GM19351 (cell line): ENCODE measurements at regions not wholly inside any gene's neighbourhood (a gene's known extent, or its start where the extent isn't known, plus 50 kb on each side); places are given as distances from the start of the nearest gene placed in this dataset.
"Not testable (repeated sequence)": the region's sequence is repeated elsewhere in the genome, so short reads cannot be mapped to it uniquely, and the experiment has no call there.

Source experiments
- ATAC-seq: cut with Tn5 transposase; IDR thresholded peaks from one replicate; pipeline ENCODE4 v1.9.1; 2021; ENCODE audit warnings: mild to moderate bottlenecking, moderate library complexity; ENCODE audit not compliant: unreplicated experiment

DNA sequence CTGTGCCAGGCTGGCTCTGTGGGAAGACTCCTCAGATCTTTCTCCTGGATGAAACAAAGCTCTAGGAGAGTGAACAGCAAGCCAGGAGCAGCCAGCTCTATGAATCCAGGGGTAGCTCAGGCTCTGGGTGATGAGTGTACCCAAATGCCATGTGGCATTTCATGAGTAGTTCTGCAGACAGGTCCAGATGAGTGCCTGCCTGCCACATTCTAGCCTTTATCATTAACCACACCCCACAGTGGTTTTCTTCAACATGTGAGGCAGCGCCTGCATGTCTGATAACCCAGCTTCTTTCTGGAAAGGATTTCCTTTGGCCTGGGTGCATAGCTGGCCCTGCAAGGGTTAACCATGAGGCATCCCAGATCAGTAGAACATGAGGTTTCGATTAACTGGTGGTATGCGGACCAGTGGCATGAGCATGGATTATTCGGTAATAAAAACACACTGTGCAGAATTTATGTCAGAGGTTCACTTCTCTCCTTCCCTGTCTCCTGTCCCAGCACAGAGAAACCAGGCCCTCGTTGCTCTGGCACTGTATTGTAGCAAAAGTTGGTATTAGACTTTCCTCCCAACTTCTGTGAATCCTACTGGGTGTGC lies 381.9 kb upstream of the ZNF462 start:
- no peak for ATAC-seq

DNA sequence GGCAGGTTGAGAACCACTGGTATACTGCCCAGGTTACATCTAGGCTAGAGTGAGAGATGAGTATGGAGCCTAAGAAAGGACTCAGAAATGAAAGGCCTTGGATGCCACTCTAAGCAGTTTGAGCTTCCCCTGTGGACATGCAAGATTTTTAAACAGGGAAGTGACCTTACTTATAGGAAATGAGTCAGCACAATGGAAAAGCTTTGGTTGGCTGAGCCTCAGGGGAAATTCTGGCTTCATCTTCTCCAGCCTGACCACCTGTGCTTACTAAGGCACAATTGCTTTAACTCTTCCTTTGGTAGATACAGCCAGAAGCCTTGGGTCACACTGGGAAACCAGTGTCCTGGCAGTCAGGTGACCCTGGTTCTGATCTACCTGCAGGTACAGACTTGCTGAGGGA lies 380.2 kb upstream of the ZNF462 start:
- no peak for ATAC-seq

DNA sequence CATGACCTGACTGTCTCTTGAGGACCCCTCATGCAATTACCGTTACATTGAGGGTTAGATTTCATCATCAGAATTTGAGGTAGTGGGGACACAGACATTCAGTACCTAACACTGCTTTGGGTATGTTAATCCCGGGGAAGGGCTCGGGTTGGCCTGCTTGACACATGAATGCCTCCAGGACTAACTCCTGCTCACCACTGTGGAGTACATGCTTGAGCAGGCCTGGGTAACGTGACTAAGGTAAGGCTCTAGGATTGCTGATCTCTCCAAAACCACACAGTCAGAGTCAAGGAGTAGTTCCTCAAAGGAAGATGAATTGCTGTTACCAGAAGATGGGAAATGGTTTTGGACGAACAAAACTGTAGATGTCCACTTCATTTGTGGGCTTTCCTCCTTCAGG lies 376.3 kb upstream of the ZNF462 start:
- ATAC-seq = no peak

DNA sequence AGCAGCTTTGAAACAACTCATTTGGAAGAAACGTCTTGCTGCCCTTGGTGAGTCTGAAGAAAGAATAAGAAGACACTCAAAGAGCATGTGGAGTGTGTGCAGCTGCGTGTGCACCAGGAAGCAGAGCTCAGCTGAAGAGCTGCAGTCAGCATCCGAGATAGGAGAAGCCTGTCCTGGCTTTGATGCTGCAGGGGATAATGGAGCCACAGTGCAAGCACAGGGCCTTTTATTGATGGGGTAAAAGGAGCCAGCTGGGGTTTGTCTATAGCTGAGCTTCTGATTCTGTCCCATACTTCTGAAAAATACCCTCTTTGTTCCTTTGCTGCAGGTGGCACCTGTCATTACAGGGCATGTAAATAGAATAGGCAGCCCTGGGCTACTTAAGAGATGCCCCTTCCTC lies 375.7 kb upstream of the ZNF462 start:
- no peak for ATAC-seq

DNA sequence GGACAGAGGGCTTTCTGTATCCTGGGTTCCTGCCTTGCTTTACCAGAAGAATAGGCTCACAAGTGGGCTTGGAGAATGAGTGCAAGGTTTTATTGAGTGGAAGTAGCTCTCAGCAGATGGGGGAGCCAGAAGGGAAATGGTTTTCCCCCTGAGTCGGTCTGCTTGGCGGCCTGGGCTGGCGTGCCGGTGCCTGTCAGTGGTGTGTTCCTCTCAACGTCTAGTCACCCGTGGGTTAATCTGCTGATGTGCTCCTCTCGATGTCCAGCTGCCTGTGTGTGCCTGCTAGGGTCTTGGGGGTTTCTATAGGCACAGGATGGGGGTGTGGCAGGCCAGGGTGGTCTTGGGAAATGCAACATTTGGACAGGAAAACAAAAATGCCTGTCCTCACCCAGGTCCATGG lies 370.8 kb upstream of the ZNF462 start:
- ATAC-seq = not testable (repeated sequence)

DNA sequence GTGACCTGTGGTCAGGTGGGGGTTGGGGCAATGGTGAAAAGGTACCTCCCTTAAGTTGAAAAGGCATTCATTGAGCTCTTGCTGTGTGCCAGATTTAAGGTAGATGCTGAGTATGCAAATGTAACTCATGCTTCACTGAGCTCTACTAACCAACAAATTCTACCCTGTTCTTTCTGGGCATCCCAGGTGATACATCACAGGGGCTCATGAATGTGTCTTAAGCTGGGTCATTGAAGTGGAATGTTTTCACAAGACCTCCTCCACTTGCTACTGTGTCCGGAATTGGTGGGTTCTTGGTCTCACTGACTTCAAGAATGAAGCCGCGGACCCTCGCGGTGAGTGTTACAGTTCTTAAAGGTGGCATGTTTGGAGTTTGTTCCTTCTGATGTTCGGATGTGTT lies 362.8 kb upstream of the ZNF462 start:
- ATAC-seq = no peak

DNA sequence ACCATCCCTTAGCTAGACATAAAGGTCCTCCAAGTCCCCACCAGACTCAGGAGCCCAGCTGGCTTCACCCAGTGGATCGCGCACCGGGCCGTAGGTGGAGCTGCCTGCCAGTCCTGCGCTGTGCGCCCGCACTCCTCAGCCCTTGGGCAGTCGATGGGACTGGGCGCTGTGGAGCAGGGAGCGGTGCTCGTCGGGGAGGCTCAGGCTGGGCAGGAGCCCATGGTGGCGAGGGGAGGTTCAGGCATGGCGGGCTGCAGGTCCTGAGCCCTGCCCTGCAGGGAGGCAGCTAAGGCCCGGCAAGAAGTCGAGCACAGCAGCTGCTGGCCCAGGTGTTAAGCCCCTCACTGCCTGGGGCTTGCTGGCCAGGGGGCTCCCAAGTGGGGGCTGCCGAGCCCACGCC lies 361.8 kb upstream of the ZNF462 start:
- not testable (repeated sequence) for ATAC-seq

DNA sequence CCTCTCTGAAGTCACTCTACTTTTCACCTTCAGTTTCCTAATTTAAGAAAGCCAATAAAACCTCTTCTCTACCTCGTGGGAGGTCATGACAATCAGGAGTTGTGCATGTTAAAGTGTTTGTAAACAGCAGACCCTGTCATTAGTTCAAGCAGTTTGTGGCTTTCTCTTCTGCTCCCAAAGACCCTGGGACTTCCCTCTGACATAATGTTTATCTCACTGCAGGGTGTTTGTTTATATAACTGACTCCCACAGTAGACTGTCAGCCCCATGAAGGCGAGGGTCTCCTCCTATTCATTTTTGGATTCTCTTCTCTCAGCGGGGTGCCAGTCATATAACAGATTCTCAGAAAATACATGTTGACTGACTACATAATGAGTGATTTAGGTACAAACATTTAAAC lies 360.0 kb upstream of the ZNF462 start:
- ATAC-seq = no peak

DNA sequence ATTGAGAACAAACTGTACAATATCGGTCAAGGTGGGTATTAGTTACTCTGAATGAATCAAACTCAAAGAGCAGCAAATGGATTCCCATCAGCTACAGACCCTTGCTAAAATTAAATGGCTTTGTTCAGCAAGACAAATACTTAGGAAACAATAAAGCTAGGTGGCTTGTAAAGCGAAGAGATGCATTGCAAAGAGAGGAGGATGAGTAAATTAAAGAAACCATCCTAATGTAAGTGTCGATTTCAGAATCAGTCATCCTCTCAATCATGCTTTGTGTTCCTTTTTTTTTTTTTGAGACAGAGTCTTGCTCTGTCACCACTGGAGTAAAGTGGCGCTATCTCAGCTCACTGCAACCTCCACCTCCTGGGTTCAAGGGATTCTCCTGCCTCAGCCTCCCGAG lies 359.2 kb upstream of the ZNF462 start:
- ATAC-seq = peak; percentile 76

DNA sequence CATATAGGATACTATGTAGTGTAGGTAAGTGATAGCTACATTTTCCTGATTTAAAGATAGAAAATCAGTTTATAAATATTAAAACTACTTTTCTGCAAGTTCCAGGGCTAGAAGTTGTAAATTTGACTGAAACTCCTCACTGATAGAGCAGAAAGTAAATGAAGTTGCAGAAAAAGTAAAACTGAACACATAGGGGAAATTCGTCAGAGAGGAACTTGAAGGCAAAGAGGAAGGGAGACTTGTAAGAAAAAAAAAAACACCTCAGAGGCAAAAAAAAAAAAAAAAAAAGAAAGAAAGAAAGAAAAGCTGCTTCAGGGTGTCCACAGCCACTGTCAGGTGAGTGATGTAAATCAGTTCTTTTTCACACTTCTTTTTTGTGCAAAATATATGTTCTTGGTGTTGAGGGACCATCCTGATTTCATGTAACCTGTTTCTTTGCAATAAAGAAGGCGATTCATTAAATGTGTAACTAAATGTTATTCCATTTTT lies 336.2 kb upstream of the ZNF462 start:
- ATAC-seq = no peak

DNA sequence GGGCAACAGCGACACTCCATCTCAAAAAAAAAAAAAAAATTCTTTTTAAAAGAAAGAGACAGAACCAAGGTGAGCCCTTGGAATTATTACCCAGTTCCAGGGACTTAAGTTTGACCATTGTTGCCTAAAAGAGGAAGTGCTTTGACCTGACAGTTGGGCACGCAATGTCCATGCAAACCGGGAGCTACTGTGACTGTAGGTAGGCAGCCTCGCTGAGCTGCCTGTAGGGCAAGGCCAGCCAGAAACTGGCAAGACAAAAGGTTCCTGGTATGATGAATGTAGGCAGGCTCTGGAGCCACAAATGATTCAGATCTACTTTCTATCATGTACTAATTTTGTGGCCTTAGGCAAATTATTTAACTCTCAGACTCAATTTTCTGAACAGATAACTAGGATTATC lies 334.8 kb upstream of the ZNF462 start:
- no peak for ATAC-seq

DNA sequence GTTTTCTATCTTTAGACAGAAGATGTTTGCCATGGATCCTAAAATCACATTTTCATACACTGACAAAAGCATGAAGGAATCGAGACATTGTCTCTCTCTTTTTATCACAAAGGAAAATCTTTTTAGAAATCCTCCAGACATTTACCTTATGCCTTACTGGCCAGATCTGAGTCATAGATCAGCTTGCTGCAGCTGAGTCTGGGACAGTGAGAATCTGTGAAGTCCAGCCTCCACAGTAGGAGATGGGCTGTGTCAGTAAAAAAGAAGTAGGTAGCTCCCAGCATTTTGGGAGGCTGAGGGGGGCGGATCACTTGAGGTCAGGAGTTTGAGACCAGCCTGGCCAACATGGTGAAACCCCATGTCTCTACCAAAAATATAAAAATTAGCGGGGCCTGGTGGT lies 333.4 kb upstream of the ZNF462 start:
- ATAC-seq = no peak

DNA sequence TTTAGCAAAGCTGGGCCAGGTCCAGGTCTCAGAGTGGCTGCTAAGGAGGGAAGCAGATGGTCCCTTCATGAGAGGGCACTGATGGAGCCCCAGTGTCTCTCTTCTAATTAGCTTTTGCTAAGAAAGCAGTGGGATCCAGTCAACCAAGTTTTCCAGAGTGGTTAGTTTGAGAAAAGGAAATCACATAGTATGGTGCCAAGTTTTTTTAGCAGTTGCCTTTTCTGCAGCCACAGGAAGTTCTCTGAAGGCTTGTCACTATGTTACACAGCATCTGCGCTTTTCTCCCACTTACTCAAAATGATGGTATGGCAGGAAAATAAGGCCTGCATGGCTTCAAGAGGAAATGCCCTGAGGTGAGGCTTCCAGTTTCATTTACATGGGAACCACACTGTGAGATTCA lies 331.5 kb upstream of the ZNF462 start:
- no peak for ATAC-seq

DNA sequence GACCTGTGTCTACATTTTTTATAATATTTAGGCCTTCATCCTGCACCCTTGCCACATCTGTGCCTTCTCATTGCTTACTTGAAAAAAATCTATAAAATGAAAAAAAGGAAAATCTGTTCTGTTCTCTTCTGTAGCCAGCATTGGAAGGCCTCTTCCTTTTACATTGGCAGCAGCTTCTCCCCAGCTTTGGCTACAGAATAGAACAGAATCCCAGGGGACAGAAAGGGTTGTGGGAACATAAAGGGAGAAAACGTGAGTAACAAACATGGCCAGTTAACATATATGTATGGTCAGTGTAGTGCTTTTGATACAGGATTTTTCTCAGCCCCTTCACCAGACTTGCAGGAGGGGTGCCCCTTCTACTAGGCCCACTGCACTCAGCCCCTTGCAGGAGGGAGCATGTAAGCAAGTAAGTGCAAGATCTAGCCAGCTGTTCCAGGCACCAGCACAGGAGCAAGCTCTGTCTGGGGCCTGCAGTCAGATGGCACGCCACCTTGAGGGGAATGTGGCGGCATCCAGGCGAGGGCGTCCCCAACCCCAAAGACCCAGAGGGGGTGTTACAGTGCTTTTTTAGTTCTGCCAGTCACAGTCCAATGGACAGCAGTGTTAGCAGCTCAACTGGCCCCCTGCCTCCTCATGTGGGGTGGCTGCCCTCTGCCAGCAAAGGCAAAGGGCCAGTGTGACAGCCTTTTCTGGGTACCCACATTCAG lies 330.5 kb upstream of the ZNF462 start:
- no peak for ATAC-seq

DNA sequence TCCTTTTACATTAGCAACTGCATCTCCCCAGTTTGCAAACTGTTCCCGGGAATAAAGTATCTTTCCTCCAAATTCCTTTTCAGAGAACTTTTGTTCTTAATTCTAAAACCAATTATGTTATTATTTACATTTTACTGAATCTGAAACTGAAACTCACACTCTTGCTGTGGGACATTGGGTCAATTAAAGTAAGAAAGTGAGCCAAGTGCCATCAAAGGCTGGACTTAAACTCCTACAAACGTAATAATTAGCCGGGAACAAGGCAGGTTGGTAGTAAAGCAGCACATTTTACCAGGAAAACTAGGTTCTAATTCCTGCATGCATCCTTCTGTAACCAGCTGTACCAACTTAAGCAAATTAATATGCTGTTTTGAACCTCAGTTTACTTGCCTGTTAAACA lies 328.2 kb upstream of the ZNF462 start:
- ATAC-seq = no peak

DNA sequence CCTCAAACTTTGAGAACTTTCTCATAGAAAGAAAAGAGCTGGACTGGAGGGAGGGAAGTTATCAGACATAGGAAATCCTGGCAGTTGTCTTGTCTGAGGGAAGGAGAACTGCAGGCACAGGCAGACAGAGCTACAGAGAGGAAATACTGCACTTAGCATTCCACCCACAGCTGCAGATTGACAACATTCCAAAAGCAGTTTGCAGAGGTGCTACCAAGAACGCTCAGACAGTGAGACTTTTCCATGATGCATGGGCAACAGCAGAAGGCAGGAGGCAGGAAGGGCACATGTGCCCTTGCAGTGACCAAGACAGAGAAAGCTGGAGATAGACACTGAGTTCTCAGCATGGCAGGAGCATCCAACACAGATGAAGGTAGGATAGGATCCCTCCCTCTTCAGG lies 327.5 kb upstream of the ZNF462 start:
- ATAC-seq = no peak

DNA sequence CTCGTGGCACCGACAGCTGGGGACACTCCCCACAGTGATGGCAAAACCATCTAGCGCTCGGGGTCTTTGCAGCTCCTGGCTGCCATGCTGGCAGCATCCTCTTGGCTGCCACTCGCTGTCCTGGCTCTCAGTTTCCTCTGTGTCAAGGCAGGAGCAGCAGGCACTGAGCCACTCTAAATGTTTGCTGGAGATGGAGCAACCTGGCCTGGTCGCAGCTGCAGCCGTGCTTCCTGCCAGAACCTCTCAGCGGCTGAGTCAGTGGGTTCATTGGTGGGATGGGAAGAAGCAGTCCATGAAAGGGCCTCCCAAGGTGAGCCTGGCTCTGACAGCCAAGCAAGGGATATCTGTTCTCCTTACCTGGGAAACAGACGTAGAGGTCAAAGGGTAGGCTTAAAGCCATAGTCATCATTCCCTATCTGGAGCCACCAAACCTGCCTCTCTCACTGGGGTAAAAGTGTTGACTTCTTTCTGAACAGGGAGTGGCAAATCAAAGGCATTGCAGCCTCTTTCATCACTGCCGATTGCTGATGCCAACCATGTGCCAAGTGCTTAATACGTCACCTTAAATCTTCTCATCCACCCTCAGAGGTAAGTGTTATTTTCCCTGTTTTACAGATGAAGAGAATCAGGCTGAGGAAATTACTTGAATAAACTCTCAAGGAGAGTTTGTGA lies 304.8 kb upstream of the ZNF462 start:
- no peak for ATAC-seq

DNA sequence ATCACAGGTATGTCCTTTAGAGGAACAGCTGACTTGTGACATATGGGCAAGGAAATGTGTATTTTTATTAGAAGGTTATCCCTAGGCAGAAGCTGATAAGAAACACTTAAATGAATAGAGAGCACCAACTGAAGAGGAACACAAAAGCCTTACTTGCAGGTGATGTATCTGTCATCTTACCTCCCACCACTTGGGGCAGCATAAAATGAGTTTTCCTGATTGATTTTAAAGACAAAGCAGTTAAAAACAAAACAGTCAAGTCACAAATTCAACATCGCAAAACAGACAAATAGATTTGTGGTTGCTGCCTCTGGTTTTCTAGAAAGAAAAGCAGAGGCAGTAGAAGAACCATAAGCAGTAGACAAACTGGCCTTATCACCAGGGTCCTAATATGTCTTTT lies 302.4 kb upstream of the ZNF462 start:
- no peak for ATAC-seq

DNA sequence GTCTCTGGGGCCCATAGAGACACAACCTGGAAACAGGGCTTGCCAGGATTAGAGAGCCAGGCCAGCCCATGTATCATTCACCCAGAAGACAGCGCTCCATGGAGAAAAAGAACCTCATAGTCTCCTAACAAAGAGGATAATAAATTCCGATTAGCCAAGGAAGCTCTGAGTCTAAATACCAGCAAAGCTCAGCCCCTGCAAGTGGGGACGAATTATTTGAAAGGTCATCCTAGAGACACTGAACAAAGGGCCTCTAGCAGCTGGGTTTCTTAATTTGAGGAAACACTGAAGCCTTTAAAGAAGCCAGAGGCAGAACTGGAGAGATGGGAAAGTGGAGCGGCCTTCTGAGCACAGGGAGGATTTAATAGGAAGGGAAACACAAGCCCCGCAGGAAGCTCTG lies 287.1 kb upstream of the ZNF462 start:
- ATAC-seq = no peak

DNA sequence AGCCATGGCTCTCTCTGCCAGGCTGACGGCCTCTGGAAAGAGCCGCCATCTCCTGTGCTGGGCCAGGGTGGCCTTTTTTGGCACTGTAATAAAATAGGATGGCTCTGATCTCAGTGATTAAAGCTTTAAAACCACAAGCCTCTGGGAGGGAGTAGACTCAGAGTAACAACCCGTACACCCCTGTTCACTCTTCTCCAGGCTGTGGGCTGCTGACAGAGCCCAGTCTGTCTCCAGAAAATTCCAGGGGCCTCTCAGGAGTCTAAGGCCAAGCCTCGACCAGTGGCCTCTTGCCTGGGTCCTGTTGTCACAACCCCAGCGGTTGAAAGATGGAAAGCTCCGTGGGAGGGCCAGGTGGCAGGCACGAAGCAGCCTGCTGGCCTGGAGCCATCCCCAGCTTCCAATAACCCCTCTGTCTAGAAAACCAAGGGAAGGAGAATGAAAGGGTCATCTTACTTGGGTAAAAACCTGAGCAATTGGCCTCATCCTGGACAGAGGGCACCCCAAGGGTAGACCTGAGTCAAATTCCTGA lies 286.7 kb upstream of the ZNF462 start:
- ATAC-seq = no peak

DNA sequence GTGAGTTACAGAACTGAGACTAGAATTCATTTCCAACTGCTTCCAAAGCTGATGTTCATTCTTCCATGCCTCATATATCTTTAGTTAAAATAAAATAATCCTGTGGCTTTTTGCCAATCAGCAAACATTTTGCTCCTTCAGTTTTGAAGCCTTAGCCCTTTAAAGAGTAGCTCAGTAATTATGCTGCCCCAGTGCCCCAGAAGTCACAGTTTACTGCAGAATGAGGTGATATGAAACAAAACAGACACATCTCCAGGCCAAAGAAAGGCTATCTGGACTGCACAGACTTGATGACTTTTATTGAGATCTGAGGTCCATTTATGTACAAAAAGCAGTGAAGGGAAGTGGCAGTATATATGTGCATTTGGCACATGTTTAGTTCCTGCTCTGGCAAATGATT lies 285.8 kb upstream of the ZNF462 start:
- no peak for ATAC-seq

DNA sequence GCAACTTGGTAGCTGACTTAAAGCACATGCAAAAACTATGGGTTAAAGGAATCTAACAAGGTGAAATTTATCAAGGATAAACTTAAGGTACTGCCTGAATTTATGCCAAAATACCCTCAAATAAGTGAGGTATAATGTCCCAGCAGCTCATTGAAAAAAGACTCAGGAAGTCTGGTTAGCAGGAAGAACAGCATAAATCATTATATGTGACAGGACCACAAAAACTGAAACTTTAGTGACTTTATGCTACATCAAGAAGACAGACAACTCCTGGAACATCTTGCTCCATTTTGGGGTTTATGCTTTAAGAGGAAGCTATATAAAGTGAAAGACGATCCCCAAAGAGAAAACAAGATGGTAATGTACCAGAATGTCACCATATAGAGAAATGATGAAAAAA lies 282.4 kb upstream of the ZNF462 start:
- no peak for ATAC-seq
